ENCODE measurements at regions not wholly inside any gene's neighbourhood (a gene's known extent, or its start where the extent isn't known, plus 50 kb on each side); places are given as distances from the start of the nearest gene placed in this dataset.
"Not testable (repeated sequence)": the region's sequence is repeated elsewhere in the genome, so short reads cannot be mapped to it uniquely, and the experiment has no call there.

GRCh38 chr1:104212239-104212638, 462.5 kb downstream of the AMY1C start:
- H3K4me1 ChIP-seq (ENCODE audit: control insufficient read depth in 1 of 2, insufficient read depth in 2 of 2, low read length in 2 of 2), result no peaks in the 10 kb centered on the region
- no peaks in the 10 kb centered on the region for H3K27me3 ChIP-seq (ENCODE audit: control insufficient read depth in 1 of 2, insufficient read depth in 2 of 2, low read length in 1 of 2)
- no peak overlapping the region for H3K27ac ChIP-seq (ENCODE audit: low read depth in 1 of 2, low read length in 2 of 2)
- no peaks in the 10 kb centered on the region for H3K36me3 ChIP-seq (ENCODE audit: control insufficient read depth in 1 of 2, insufficient read depth in 2 of 2, low read length in 1 of 2)
- intact Hi-C loops (cut with DNase I), result no loop called here
- WGBS, 2 donors, result 84 to 89% methylated on average over 1 of the region's 1 CpG
- no peaks in the 10 kb centered on the region for H3K9me3 ChIP-seq (ENCODE audit: control insufficient read depth, low read length)
- no peak overlapping the region for H3K4me3 ChIP-seq (ENCODE audit: low read length in 2 of 2)
- DNase-seq (no peak), ATAC-seq (ENCODE audit: low FRiP score) (no peak)

- H3K27ac ChIP-seq (ENCODE audit: low read depth in 1 of 2, low read length in 2 of 2); intact Hi-C loops (cut with DNase I); H3K4me1 ChIP-seq (ENCODE audit: control insufficient read depth in 1 of 2, insufficient read depth in 2 of 2, low read length in 2 of 2); H3K4me3 ChIP-seq (ENCODE audit: low read length in 2 of 2); H3K36me3 ChIP-seq (ENCODE audit: control insufficient read depth in 1 of 2, insufficient read depth in 2 of 2, low read length in 1 of 2); DNase-seq; ATAC-seq (ENCODE audit: low FRiP score); H3K27me3 ChIP-seq (ENCODE audit: control insufficient read depth in 1 of 2, insufficient read depth in 2 of 2, low read length in 1 of 2); H3K9me3 ChIP-seq (ENCODE audit: control insufficient read depth, low read length): not testable (repeated sequence)
- 92 to 93% methylated on average over 28 of the region's 28 CpGs for WGBS, 2 donors
These were observed 467.8 kb downstream of the AMY1C start for GRCh38 chr1:104217395-104217986.

GRCh38 chr1:104229860-104230259, 480.2 kb downstream of the AMY1C start:
- intact Hi-C loops (cut with DNase I), result no loop called here
- Histone ChIP-seq H3K27ac (ENCODE audit: low read depth in 1 of 2, low read length in 2 of 2) (no peak overlapping the region), H3K9me3 (ENCODE audit: control insufficient read depth, low read length) (no peaks in the 10 kb centered on the region), H3K36me3 (ENCODE audit: control insufficient read depth in 1 of 2, insufficient read depth in 2 of 2, low read length in 1 of 2) (no peaks in the 10 kb centered on the region), H3K4me3 (ENCODE audit: low read length in 2 of 2) (no peak overlapping the region), H3K27me3 (ENCODE audit: control insufficient read depth in 1 of 2, insufficient read depth in 2 of 2, low read length in 1 of 2) (no peaks in the 10 kb centered on the region), H3K4me1 (ENCODE audit: control insufficient read depth in 1 of 2, insufficient read depth in 2 of 2, low read length in 2 of 2) (no peaks in the 10 kb centered on the region)
- DNase-seq (no peak), ATAC-seq (ENCODE audit: low FRiP score) (no peak)
- 10 to 13% methylated on average over 3 of the region's 3 CpGs for WGBS, 2 donors

- H3K27me3 ChIP-seq (ENCODE audit: control insufficient read depth in 1 of 2, insufficient read depth in 2 of 2, low read length in 1 of 2), result no peaks in the 10 kb centered on the region
- no peak for DNase-seq
- no peak for ATAC-seq (ENCODE audit: low FRiP score)
- no peaks in the 10 kb centered on the region for H3K9me3 ChIP-seq (ENCODE audit: control insufficient read depth, low read length)
- no peaks in the 10 kb centered on the region for H3K36me3 ChIP-seq (ENCODE audit: control insufficient read depth in 1 of 2, insufficient read depth in 2 of 2, low read length in 1 of 2)
- no peak overlapping the region for H3K4me3 ChIP-seq (ENCODE audit: low read length in 2 of 2)
- intact Hi-C loops (cut with DNase I), result no loop called here
- no peak overlapping the region for H3K27ac ChIP-seq (ENCODE audit: low read depth in 1 of 2, low read length in 2 of 2)
- no peaks in the 10 kb centered on the region for H3K4me1 ChIP-seq (ENCODE audit: control insufficient read depth in 1 of 2, insufficient read depth in 2 of 2, low read length in 2 of 2)
- 29 to 32% methylated on average over 4 of the region's 4 CpGs for WGBS, 2 donors
These were observed 482.0 kb downstream of the AMY1C start for GRCh38 chr1:104231676-104232075.

GRCh38 chr1:104235141-104235540, 485.4 kb downstream of the AMY1C start:
- DNase-seq (no peak), ATAC-seq (ENCODE audit: low FRiP score) (no peak)
- no peaks in the 10 kb centered on the region for H3K27me3 ChIP-seq (ENCODE audit: control insufficient read depth in 1 of 2, insufficient read depth in 2 of 2, low read length in 1 of 2)
- H3K36me3 ChIP-seq (ENCODE audit: control insufficient read depth in 1 of 2, insufficient read depth in 2 of 2, low read length in 1 of 2), result no peaks in the 10 kb centered on the region
- 45 to 49% methylated on average over 3 of the region's 3 CpGs for WGBS, 2 donors
- no peak overlapping the region for H3K27ac ChIP-seq (ENCODE audit: low read depth in 1 of 2, low read length in 2 of 2)
- no peak overlapping the region for H3K4me3 ChIP-seq (ENCODE audit: low read length in 2 of 2)
- intact Hi-C loops (cut with DNase I), result no loop called here
- H3K9me3 ChIP-seq (ENCODE audit: control insufficient read depth, low read length), result peaks cover 2% of the 10 kb centered on the region
- no peaks in the 10 kb centered on the region for H3K4me1 ChIP-seq (ENCODE audit: control insufficient read depth in 1 of 2, insufficient read depth in 2 of 2, low read length in 2 of 2)

GRCh38 chr1:104238991-104239390, 489.3 kb downstream of the AMY1C start:
- Histone ChIP-seq H3K4me3 (ENCODE audit: low read length in 2 of 2) (no peak overlapping the region), H3K9me3 (ENCODE audit: control insufficient read depth, low read length) (peaks cover 2% of the 10 kb centered on the region), H3K27ac (ENCODE audit: low read depth in 1 of 2, low read length in 2 of 2) (no peak overlapping the region), H3K36me3 (ENCODE audit: control insufficient read depth in 1 of 2, insufficient read depth in 2 of 2, low read length in 1 of 2) (no peaks in the 10 kb centered on the region), H3K4me1 (ENCODE audit: control insufficient read depth in 1 of 2, insufficient read depth in 2 of 2, low read length in 2 of 2) (no peaks in the 10 kb centered on the region), H3K27me3 (ENCODE audit: control insufficient read depth in 1 of 2, insufficient read depth in 2 of 2, low read length in 1 of 2) (no peaks in the 10 kb centered on the region)
- intact Hi-C loops (cut with DNase I), result no loop called here
- 8 to 16% methylated on average over 2 of the region's 2 CpGs for WGBS, 2 donors
- ATAC-seq (ENCODE audit: low FRiP score), result no peak
- no peak for DNase-seq

- H3K27ac ChIP-seq (ENCODE audit: low read depth in 1 of 2, low read length in 2 of 2), result no peak overlapping the region
- DNase-seq (no peak), ATAC-seq (ENCODE audit: low FRiP score) (no peak)
- no peaks in the 10 kb centered on the region for H3K27me3 ChIP-seq (ENCODE audit: control insufficient read depth in 1 of 2, insufficient read depth in 2 of 2, low read length in 1 of 2)
- intact Hi-C loops (cut with DNase I), result no loop called here
- no peaks in the 10 kb centered on the region for H3K4me1 ChIP-seq (ENCODE audit: control insufficient read depth in 1 of 2, insufficient read depth in 2 of 2, low read length in 2 of 2)
- no peaks in the 10 kb centered on the region for H3K36me3 ChIP-seq (ENCODE audit: control insufficient read depth in 1 of 2, insufficient read depth in 2 of 2, low read length in 1 of 2)
- H3K4me3 ChIP-seq (ENCODE audit: low read length in 2 of 2), result no peak overlapping the region
- 60 to 63% methylated on average over 4 of the region's 4 CpGs for WGBS, 2 donors
- no peaks in the 10 kb centered on the region for H3K9me3 ChIP-seq (ENCODE audit: control insufficient read depth, low read length)
These were observed 498.7 kb downstream of the AMY1C start for GRCh38 chr1:104248385-104248784.

- no peak for DNase-seq
- H3K4me1 ChIP-seq (ENCODE audit: control insufficient read depth in 1 of 2, insufficient read depth in 2 of 2, low read length in 2 of 2), result no peaks in the 10 kb centered on the region
- H3K36me3 ChIP-seq (ENCODE audit: control insufficient read depth in 1 of 2, insufficient read depth in 2 of 2, low read length in 1 of 2), result no peaks in the 10 kb centered on the region
- intact Hi-C loops (cut with DNase I), result no loop called here
- 0% methylated on average over 1 of the region's 1 CpG for WGBS, 2 donors
- H3K27ac ChIP-seq (ENCODE audit: low read depth in 1 of 2, low read length in 2 of 2), result no peak overlapping the region
- H3K4me3 ChIP-seq (ENCODE audit: low read length in 2 of 2), result no peak overlapping the region
- no peaks in the 10 kb centered on the region for H3K27me3 ChIP-seq (ENCODE audit: control insufficient read depth in 1 of 2, insufficient read depth in 2 of 2, low read length in 1 of 2)
- no peak for ATAC-seq (ENCODE audit: low FRiP score)
- H3K9me3 ChIP-seq (ENCODE audit: control insufficient read depth, low read length), result no peaks in the 10 kb centered on the region
These were observed 509.8 kb downstream of the AMY1C start for GRCh38 chr1:104259481-104259880.

- H3K36me3 ChIP-seq (ENCODE audit: control insufficient read depth in 1 of 2, insufficient read depth in 2 of 2, low read length in 1 of 2); H3K4me1 ChIP-seq (ENCODE audit: control insufficient read depth in 1 of 2, insufficient read depth in 2 of 2, low read length in 2 of 2); H3K9me3 ChIP-seq (ENCODE audit: control insufficient read depth, low read length); H3K4me3 ChIP-seq (ENCODE audit: low read length in 2 of 2); ATAC-seq (ENCODE audit: low FRiP score); H3K27ac ChIP-seq (ENCODE audit: low read depth in 1 of 2, low read length in 2 of 2); intact Hi-C loops (cut with DNase I); H3K27me3 ChIP-seq (ENCODE audit: control insufficient read depth in 1 of 2, insufficient read depth in 2 of 2, low read length in 1 of 2): not testable (repeated sequence)
- DNase-seq, result peak in 1 of 2 donors; percentile 70
- WGBS, 2 donors, result 83 to 85% methylated on average over 14 of the region's 14 CpGs
These were observed 513.4 kb downstream of the AMY1C start for GRCh38 chr1:104263110-104263509.
